HG03378 (cell line): ENCODE measurements at regions not wholly inside any gene's neighbourhood (a gene's known extent, or its start where the extent isn't known, plus 50 kb on each side); places are given as distances from the start of the nearest gene placed in this dataset.

Source experiments
- ATAC-seq: cut with Tn5 transposase; IDR thresholded peaks from one replicate; pipeline ENCODE4 v1.9.1; 2021; ENCODE audit warnings: mild to moderate bottlenecking, moderate library complexity; ENCODE audit not compliant: unreplicated experiment

DNA sequence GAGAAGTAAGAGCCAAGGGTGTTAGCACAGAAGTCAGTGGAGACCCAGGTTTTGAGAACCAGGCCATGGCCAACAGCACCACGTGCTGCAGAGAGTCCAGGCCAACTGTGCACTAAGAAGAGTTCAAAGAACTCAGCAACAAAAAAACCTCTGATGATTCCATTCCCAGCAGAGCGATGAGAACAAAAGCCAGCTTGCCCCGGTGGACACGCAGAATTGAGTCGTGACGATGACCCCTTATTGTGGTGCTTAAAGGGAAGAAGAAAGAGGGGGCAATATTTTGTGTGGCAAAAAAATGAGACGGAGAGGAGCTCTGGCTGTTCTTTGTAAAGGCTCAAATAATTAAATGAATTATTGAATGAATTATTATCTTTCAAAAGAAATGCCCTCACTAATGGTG is 468.3 kb upstream of the AUTS2 start:
- no peak for ATAC-seq

DNA sequence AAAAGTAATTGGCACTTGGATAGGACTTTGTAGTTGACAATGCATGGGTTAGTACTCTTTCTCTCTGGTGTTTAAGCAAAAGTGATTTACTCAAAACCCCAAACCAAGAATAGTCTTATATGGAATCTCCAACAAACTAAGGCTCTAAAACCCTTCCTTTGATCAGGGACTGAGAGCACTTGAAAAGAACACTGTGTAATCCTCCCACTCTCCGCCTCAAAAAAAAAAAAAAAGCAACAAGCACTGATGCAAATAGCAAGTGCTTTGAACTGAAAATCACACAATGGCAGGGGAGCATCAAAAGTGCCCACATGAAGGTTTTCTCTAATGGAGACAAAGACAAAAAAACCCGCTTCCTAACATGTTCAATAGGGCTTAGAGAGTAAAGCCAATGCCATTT is 467.9 kb upstream of the AUTS2 start:
- no peak for ATAC-seq

- ATAC-seq = no peak
Measured at GRCh38 chr7:69134316-69134715, 464.0 kb upstream of the AUTS2 start.

DNA sequence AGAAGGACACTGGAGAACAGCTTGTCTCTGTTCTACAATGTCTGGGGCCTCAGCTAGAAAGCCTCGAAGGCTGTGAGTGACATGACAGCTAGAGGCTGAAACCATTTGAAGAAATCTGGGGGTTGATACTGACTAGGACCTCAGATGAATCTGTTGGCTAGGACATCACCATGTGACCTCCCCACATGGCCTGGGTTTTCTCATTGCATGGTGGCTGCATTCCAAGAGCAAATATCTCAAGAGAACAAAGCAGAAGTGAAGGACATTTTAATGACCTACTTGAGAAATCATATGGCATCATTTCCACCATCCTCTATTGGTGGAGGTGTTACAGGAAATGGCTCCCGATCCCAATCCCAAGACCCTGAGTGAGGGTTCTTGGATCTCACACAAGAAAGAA is 450.6 kb upstream of the AUTS2 start:
- ATAC-seq = no peak

DNA sequence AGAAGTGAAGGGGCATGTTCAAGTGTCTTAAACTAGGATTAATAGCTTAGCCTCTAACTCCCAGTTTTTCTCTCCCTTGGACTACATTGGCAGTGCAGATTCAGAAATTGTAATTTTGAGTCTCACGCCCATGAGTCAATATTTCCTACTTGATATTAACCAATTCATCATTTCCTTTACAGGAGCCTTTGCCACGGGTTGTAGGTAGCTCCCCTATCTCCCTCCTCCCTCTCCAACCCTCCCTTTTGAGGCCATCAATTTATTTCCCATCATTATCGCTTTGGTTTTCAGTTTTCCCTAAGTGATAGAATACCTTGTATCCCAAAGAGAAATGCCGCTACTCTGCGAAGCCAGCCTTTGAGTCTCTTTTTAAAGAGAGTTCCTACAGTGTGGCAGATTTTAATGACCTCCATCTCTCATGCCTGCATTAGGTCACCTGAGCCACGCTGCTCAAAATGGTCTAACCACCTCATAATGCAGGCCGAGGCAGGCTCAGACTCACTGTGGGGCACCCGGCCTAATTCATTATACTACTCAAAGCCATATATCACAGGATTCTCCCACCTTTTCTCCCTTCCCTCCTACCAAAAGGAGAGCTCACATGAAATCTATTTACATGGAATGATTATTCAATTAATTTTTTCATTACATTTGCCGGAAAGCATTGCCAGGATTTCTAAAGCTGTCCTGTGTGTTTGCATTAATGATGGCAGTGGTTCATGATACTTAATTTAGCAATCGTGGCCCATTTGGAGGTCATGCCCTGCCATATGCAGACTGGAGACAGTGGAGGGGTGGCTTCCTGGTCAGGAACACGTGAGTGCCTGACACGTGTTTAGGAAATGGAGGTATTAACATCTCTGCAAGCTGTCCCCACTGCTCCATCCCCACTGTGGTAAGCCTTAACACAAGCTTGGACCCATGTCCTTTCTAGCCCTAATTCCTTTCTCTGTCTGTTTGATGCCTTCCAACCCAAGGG is 448.2 kb upstream of the AUTS2 start:
- no peak for ATAC-seq

DNA sequence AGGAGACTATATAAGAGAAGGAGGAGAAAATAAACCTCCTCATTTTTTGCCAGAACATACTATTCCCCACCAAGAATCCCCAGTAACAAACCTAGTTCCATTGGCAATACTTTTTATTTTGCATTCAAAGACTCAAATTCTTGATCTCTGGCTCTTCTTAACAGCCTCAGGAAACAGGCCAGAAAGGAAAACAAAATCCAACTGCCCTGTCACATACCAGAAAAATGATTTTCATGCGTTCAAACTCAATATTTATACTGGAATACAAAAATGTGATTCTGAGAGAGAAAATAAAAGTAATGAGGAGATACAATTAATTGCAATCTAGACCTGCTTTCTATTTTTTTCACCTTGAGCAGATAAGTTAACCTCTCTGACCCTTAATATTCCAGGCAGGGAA is 435.9 kb upstream of the AUTS2 start:
- ATAC-seq = no peak

DNA sequence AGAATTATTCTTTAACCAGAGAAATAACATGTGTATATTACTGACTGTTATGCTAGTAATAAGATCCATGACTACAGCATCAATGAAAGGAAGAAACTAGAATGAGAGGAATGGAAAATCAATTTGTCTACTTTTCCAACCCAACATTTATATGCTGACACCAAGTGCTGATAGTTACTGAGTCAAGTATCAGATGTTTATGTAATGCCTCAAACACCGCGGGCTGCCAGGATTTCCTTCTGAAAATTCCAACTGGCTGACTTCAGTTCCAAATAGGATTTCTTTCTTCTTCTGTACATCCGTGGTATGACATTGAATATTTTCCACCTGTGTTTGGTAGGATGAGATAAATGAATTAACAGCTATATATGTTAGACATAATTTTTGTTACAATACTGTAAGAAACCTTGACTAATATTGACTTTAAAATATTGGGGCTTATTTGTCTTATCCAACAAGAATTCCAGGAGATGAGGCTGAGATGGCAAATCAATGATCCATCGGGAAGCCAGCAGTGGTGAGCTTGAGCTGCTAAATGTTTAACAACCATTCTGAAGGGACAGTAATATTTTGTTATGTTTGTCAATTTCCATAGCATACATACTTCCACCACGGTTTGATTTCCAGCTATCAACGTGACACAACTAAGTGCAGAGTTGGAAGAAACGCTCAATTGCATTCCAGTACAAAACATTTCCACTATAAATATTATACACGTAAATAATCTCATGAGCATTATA is 435.2 kb upstream of the AUTS2 start:
- no peak for ATAC-seq

DNA sequence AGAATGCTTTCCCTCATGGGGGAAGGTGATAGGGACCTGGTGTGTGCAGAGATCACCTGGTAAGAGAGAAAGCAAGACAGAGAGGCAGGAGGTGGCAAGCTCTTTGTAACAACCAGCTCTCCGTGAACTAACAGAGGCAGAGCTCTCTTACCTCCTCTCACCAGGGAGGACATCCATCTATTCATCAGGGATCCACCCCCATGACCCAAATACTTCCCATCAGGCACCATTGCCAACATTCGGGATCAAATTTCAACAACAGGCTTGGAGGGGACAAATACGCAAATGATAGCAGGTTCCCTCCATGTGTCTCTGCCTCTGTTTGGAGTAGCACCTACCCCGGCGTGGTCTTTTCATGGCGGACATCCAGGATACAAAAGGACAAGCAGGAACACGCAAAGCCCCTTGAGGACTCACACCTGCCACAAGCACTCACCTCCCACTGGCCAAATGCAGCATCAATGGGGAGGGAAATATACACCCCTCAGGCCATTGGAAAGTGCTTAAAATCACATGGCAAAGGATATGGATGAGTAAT is 431.2 kb upstream of the AUTS2 start:
- no peak for ATAC-seq

DNA sequence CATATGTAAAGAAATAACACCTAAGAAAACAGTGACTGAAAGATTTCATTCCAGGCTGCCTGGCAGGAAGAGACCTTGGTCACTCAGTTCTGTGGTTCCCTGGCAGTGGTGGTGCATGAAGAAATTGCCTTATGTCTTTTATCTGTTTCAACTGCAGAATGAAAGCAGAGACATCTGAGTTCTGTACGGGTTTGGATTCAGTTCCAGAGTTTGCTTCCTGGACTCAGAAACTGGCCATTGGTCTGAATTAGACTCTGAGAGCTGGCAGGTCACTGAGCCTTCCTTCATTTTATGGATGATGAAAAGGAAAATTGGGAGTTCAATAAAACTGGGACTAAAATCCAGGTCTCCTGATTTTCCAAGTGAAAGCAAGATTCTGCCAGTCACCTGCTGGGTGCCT is 428.9 kb upstream of the AUTS2 start:
- ATAC-seq = no peak

GRCh38 chr7:69172357-69173077 is 425.8 kb upstream of the AUTS2 start:
- ATAC-seq = no peak

- no peak for ATAC-seq
Measured at GRCh38 chr7:69173341-69173740, 424.9 kb upstream of the AUTS2 start.

DNA sequence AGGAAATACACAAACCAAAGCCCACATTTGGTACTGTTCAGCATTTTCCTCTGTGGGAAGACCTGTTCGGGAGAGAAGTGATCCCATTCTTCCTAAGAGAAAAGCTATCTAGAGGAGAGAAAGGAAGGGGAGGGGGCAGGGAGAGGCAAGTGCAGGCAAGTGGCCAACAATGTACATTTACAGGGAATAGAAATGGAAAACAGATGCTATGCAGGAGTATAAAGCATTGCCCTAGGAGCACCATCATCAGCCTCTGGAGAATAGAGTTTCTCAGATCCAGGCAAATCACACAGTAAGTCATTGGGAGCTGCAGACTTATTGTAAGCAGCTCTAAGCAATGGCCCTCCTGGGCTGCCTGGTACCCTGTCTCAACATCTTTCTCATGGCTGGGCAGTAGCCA is 424.4 kb upstream of the AUTS2 start:
- ATAC-seq = no peak

- no peak for ATAC-seq
Measured at GRCh38 chr7:69176841-69177240, 421.4 kb upstream of the AUTS2 start.

DNA sequence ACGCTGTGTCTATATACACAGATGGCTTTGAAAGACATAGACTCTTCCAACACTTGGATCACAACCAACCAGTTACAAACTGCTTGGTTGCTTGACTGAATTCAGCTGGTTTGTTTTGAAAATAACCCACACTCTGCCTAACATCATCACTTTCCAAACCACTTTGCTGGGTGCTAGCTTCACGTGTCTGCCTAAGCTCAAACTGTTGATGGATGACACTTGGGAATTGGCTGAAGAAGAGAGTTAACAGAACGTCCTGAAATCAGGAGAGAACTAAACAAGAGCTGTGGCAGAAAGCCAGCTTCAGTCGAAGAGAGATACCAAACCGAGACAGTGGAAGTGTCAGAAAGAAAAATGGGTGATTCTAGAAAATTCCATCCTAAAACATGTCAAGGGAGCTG is 420.8 kb upstream of the AUTS2 start:
- ATAC-seq = no peak

GRCh38 chr7:69177941-69178494 is 420.3 kb upstream of the AUTS2 start:
- ATAC-seq = no peak

DNA sequence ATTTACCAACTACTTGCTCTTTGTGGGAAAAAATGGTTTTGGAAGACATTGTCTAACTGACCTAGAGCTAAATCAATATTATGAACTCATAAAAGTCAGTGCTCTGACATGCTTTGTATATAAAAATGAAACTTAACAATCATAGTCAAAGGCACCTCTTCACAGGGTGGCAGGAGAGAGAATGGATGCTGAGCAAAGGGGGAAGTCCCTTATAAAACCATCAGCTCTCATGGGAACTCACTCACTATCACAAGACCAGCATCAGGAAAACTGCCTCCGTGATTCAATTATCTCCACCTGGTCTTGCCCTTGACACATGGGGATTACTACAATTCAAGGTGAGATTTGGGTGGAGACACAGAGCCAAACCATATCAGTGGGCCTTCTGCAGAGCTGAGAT is 417.6 kb upstream of the AUTS2 start:
- no peak for ATAC-seq

DNA sequence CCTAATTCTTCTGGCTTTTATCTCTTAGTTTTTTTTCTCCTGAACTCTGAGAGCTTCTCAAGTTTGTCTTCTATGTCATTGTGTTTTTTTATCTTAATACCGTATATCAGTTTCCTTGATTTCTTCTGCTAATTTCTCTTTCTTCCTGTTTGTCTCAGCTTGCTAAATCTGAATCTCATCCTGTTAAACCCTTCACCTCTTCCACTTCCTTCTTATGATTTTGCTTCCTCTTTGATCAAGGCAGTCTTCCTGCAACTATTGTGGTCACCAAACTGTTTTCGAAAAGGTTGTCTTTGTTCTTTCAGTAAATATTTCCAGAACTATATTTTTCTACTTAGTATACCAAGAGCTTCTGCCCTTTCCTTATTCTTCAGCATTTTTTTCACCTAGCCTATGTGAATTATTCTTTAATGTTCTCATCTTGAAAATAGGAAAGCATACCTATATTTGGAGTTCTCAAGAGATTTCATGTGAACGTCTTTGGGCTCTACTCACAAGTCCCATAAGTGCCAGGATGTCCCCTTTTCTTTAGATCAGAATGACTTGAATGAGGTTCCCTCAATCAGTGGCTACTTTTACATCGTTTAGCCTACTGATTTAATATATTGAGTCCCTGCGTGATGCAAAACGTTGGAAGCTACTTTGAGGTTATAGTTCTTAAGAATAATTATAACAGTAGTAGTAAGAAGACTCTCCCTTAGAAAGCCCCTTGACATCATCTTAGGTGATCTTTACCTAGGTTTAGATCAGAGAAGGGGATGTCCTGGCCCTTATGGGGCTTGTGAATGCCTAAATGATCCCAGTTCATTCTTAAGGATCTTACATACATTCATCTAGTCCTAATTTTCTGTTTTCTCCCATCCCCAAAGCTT is 415.4 kb upstream of the AUTS2 start:
- ATAC-seq = no peak

GRCh38 chr7:69184339-69184738 is 413.9 kb upstream of the AUTS2 start:
- ATAC-seq = no peak

GRCh38 chr7:69185170-69185569 is 413.1 kb upstream of the AUTS2 start:
- no peak for ATAC-seq

GRCh38 chr7:69186974-69187373 is 411.3 kb upstream of the AUTS2 start:
- no peak for ATAC-seq
